AG04449 (cell line): ENCODE measurements at regions not wholly inside any gene's neighbourhood (a gene's known extent, or its start where the extent isn't known, plus 50 kb on each side); places are given as distances from the start of the nearest gene placed in this dataset.

Source experiments
- CTCF ChIA-PET: fragments of 350-600 bp; formaldehyde crosslinking; extraction: SDS; loops from one replicate; lab custom pipeline; 2021; ENCODE audit warnings: antibody characterized with exemption; lab: Yijun Ruan, JAX
- POLR2A ChIA-PET: fragments of 400-600, 350-600 bp; formaldehyde crosslinking; extraction: SDS; loops from one replicate; lab custom pipeline; 2020; ENCODE audit warnings: antibody characterized with exemption, inconsistent platforms; lab: Yijun Ruan, JAX
- DNase-seq: peaks from one replicate; pipeline ENCODE4 v3.0.0-alpha.2; 2010; ENCODE audit warnings: low read depth, low spot score
- H3K4me3 ChIP-seq: 2 replicates; pipeline ENCODE4 v1.5.1; 2011; ENCODE audit warnings: low read depth, mild to moderate bottlenecking, control low read depth, low read length
- TF ChIP-seq, protein P1 (sequence below): IDR thresholded peaks from one replicate; pipeline ENCODE4 v1.5.1; 2011; ENCODE audit warnings: mild to moderate bottlenecking, moderate library complexity, low read length, control low read depth, inconsistent platforms; ENCODE audit not compliant: insufficient read depth; ENCODE audit errors: missing control alignments

DNA sequence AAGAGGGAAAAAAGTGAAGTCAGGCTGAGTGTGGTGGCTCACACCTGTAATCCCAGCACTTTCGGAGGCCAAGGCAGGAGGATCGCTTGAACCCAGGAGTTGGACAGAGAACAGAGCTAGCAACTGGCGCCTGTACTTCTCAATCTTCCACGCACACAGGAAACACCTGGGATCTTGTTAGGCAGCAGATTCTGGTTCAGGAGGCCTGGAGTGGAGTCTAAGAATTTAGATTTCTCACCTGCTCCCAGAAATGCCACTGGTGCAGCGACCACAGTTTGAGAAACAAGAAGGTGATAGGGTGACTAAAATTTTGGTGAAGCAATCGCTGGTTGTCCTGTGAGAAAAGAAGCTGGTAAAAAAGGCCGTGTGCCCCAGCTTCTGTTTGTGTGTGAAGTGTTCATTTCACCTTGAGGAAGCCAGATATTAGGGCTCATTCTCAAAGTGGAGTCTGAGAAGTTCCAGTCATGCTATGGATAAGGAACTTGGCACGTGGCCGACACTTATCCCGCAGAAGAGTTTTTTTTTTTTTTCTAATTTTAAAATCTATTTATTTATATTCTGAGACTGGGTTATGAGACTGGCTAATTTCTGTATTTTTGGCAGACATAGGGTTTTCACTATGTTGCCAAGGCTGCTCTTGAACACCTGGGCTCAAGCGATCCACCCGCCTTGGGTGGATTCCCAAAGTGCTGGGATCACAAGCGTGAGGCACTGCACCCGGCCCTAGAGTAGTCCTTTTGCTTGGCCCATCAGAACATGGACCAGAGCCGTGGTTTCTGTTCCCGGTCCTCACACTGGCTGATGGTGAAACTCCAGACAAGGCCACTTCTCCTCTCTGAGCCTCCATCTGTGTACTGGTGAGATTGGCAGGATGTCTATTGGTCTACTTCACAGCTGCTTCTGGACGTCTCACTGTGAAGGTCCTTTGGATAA, 324.6 kb upstream of the PROK2 start:
- TF ChIP-seq, protein P1, sequence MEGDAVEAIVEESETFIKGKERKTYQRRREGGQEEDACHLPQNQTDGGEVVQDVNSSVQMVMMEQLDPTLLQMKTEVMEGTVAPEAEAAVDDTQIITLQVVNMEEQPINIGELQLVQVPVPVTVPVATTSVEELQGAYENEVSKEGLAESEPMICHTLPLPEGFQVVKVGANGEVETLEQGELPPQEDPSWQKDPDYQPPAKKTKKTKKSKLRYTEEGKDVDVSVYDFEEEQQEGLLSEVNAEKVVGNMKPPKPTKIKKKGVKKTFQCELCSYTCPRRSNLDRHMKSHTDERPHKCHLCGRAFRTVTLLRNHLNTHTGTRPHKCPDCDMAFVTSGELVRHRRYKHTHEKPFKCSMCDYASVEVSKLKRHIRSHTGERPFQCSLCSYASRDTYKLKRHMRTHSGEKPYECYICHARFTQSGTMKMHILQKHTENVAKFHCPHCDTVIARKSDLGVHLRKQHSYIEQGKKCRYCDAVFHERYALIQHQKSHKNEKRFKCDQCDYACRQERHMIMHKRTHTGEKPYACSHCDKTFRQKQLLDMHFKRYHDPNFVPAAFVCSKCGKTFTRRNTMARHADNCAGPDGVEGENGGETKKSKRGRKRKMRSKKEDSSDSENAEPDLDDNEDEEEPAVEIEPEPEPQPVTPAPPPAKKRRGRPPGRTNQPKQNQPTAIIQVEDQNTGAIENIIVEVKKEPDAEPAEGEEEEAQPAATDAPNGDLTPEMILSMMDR, result no peak
- ChIA-PET CTCF (interaction anchor here (1.0 kb wide), 1 partner anchor 15 kb away, joined by 3 read pairs; no protein-coding TSS in a partner anchor), POLR2A (no interaction called here)
- no peak overlapping the region for H3K4me3 ChIP-seq
- no peak for DNase-seq

DNA sequence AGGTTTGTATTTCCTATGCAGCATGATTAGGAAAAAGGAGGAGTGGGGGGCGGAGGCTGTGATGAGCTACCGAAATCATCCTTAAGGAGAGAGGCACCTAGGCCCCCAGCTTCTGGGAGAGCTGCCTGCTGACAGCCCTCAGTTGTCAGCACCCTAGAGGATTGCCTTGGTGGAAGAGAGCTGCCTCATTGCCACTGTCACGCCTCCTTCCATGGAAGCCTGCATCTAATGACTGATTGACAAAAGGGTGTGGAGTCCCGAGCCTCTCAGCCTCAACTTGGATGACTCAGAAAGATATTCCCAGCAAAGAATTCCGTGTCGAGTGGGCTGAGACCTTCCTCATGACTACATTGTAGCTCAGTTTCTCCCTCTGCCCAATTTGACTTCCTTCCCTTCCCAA, 320.4 kb upstream of the PROK2 start:
- CTCF ChIA-PET, result interaction anchor here (1.4 kb wide), 1 partner anchor 13 kb away, joined by 5 read pairs; no protein-coding TSS in a partner anchor
- no peak for DNase-seq
- TF ChIP-seq, protein P1, result no peak
- no peak overlapping the region for H3K4me3 ChIP-seq
- POLR2A ChIA-PET, result no interaction called here

DNA sequence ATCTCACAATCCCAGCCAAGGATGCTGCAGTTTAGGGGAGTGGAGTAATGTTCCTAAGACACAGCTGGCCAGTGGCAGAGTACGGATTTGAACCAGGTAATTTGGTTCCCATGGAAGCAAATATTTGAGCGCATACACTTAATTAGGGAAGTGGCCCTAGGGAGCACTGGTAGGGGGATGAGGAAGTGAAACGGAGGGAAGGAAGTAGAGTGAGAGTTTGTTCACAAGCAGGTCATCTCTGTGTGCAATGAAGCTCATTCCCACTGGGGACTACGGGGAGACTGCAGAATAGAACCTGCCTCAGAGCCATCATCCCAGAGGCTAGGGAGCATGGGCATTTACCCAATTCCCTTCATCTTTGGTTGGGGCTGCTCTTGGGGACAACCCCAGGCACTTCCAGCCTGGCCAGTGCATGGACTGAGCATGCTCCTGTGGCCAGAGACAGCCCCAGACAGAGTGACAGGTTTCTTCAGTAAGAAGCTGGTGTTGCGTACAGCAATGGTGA, 317.2 kb upstream of the PROK2 start:
- H3K4me3 ChIP-seq, result no peak overlapping the region
- TF ChIP-seq, protein P1, result no peak
- ChIA-PET CTCF (interaction anchor here (0.9 to 1.4 kb wide), 2 partner anchors 15 to 23 kb away, joined by 3 read pairs; no protein-coding TSS in a partner anchor), POLR2A (no interaction called here)
- DNase-seq, result no peak

DNA sequence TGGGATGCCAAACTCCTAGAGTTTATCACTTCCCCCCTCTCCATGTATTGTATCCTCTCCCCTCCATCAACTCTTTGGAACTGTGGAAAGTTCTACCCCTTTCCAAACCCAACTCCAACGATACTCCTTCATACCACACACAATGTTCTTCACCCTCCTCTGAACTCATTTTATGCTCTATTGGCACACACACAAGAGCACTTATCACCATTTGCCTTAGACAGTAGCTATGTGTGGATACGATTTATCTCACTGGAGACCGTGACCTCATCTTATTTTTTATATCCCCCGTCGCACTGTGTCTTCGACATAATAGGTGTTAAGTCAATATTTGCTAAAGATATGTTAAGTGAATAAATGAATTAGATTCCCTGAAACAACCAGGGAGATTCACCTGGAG, 316.5 kb upstream of the PROK2 start:
- CTCF ChIA-PET, result interaction anchor here (1.1 kb wide), 1 partner anchor 717 kb away, joined by 3 read pairs; no protein-coding TSS in a partner anchor
- no peak overlapping the region for H3K4me3 ChIP-seq
- TF ChIP-seq, protein P1, result no peak
- no peak for DNase-seq
- POLR2A ChIA-PET, result no interaction called here

DNA sequence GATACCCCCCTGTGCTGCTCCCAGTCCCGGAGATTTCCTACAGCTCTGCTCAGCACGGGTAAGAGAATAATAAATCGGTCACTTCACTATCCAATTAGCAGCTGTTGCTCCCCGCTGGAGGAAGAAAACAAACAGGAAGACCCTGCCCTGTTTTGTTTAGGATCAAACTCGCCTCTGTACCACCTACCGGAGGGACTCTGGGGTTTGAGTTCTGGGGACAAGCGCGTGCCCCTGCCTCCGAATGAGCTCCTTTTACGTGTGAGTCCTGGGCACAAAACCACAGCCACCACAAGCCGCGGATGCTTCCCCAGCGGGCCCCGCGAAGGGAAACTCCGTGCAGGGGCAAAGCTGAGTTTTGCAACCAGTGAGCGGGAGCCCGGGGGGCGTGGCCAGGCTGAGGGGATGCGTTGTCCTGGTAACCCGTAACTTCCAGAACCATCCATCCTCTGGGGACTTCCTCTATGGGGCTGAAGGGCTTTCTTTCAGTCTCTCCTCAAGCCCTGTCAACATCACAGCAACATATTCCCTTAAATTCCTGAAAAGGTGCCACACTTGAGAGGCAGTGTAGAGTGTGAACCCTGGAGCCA, 315.7 kb upstream of the PROK2 start:
- peak overlapping the region; percentile 51 for H3K4me3 ChIP-seq
- DNase-seq, result peak; percentile 46
- TF ChIP-seq, protein P1, result no peak
- CTCF ChIA-PET, result interaction anchor here (1.1 kb wide), 2 partner anchors 113 to 718 kb away, joined by 3 read pairs; no protein-coding TSS in a partner anchor
- POLR2A ChIA-PET, result interaction anchor here (0.9 kb wide), 1 partner anchor 101 kb away, joined by 3 read pairs; no protein-coding TSS in a partner anchor
